ENCODE measurements at regions not wholly inside any gene's neighbourhood (a gene's known extent, or its start where the extent isn't known, plus 50 kb on each side); places are given as distances from the start of the nearest gene placed in this dataset.

GRCh38 chr10:23768281-23768680, 329.4 kb downstream of the OTUD1 start:
- no peaks in the 10 kb centered on the region for H3K9me2 ChIP-seq (ENCODE audit: insufficient read depth)
- ChIA-PET CTCF (no interaction called here), RAD21 (ENCODE audit: low non-redundant PET in 1 of 2, low total read pairs in 2 of 2, uncharacterized antibody in 2 of 2, unreplicated experiment in 2 of 2) (no interaction called here), POLR2A (no interaction called here)
- DNase-seq (ENCODE audit: low read depth, low spot score) (no peak), ATAC-seq (no peak)
- H3K9me3 ChIP-seq (ENCODE audit: control insufficient read depth in 1 of 2, insufficient read depth in 1 of 2, low read depth in 1 of 2, low read length in 2 of 2), result peaks cover 0 to 3% of the 10 kb centered on the region in 2 experiments; a peak in 1 of 4 replicates
- no peaks in the 10 kb centered on the region for H3K4me1 ChIP-seq (ENCODE audit: control insufficient read depth in 1 of 2, insufficient read depth in 2 of 2, low read length in 2 of 2)
- intact Hi-C loops (cut with micrococcal nuclease), result no loop called here
- no peaks in the 10 kb centered on the region for H3K36me3 ChIP-seq (ENCODE audit: control insufficient read depth in 1 of 2, insufficient read depth in 2 of 2, low read length in 2 of 2)
- no peak overlapping the region for H2AFZ ChIP-seq (ENCODE audit: low read depth, low read length, poor library complexity, severe bottlenecking)
- no peak overlapping the region for H3K27ac ChIP-seq (ENCODE audit: low read depth, low read length)
- H3K27me3 ChIP-seq (ENCODE audit: insufficient read depth, low read length), result no peaks in the 10 kb centered on the region
- no TSS peak for BruUV-seq (replicated peaks)
- H3K4me2 ChIP-seq (ENCODE audit: low read length), result no peak overlapping the region
- H3K79me2 ChIP-seq (ENCODE audit: insufficient read depth, low read length), result no peaks in the 10 kb centered on the region
- TF ChIP-seq POLR2AphosphoS5 (IDR thresholded peaks at IDR 0.05; ENCODE audit: low read depth, low read length) (no peak), EZH2phosphoT487 (IDR thresholded peaks at IDR 0.05; ENCODE audit: borderline replicate concordance) (no peak), CBX3 (IDR thresholded peaks at IDR 0.05; ENCODE audit: low read depth) (no peak), RAD21 (IDR thresholded peaks at IDR 0.05; ENCODE audit: low read depth) (no peak), TCF7L2 (IDR thresholded peaks at IDR 0.05; ENCODE audit: borderline replicate concordance, extremely low read depth, insufficient read depth, insufficient read length) (no peak), CEBPB (IDR thresholded peaks at IDR 0.05; ENCODE audit: low read depth) (no peak), EGR1 (IDR thresholded peaks at IDR 0.05; ENCODE audit: low read depth) (no peak), ELF1 (IDR thresholded peaks at IDR 0.05; ENCODE audit: borderline replicate concordance, low read depth) (no peak), ZNF274 (IDR thresholded peaks at IDR 0.05; ENCODE audit: low read depth, low read length) (no peak), SRF (IDR thresholded peaks at IDR 0.05; ENCODE audit: low read depth) (no peak), JUND (IDR thresholded peaks at IDR 0.05) (no peak), SP1 (IDR thresholded peaks at IDR 0.05; ENCODE audit: low read depth) (no peak), FOSL1 (IDR thresholded peaks at IDR 0.05; ENCODE audit: low read depth) (no peak), EZH2 (IDR thresholded peaks at IDR 0.05) (no peak), YY1 (IDR thresholded peaks at IDR 0.05; ENCODE audit: extremely low read depth, insufficient replicate concordance, low read depth, low read length) (no peak)
- TF ChIP-seq, protein P1, sequence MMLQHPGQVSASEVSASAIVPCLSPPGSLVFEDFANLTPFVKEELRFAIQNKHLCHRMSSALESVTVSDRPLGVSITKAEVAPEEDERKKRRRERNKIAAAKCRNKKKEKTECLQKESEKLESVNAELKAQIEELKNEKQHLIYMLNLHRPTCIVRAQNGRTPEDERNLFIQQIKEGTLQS (IDR thresholded peaks at IDR 0.05), result no peak
- TF ChIP-seq, protein P2, sequence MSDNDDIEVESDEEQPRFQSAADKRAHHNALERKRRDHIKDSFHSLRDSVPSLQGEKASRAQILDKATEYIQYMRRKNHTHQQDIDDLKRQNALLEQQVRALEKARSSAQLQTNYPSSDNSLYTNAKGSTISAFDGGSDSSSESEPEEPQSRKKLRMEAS (IDR thresholded peaks at IDR 0.05), result no peak
- no peaks in the 10 kb centered on the region for H4K20me1 ChIP-seq (ENCODE audit: insufficient read depth)
- no peak overlapping the region for H3K9ac ChIP-seq (ENCODE audit: low read length)
- no peak overlapping the region for H3K4me3 ChIP-seq (replicated peaks in 1 of 2; ENCODE audit: low read depth in 1 of 2, low read length in 2 of 2)
